GM12892 (cell line): ENCODE measurements at regions not wholly inside any gene's neighbourhood (a gene's known extent, or its start where the extent isn't known, plus 50 kb on each side); places are given as distances from the start of the nearest gene placed in this dataset.
"Not testable (repeated sequence)": the region's sequence is repeated elsewhere in the genome, so short reads cannot be mapped to it uniquely, and the experiment has no call there.

ENCODE experiments used
- DNase-seq: peaks from one replicate; pipeline ENCODE4 v3.0.0; 2011; ENCODE audit not compliant: insufficient read length
- FAIRE-seq: peaks from 2 replicates; lab custom pipeline; 2011; peaks lifted over from hg19 to GRCh38; lab: Jason Lieb, UNC
- POLR2A ChIP-seq: IDR thresholded peaks from 2 replicates; pipeline ENCODE4 v1.6.1; 2011; ENCODE audit warnings: low read depth, low read length, control low read depth
- POLR2AphosphoS5 ChIP-seq: IDR thresholded peaks from 2 replicates; pipeline ENCODE4 v1.6.1; 2011; ENCODE audit warnings: low read depth, low read length, control low read depth
- TAF1 ChIP-seq: IDR thresholded peaks from 2 replicates; pipeline ENCODE4 v1.6.1; 2011; ENCODE audit warnings: low read depth, mild to moderate bottlenecking, control low read depth, low read length, borderline replicate concordance

DNA sequence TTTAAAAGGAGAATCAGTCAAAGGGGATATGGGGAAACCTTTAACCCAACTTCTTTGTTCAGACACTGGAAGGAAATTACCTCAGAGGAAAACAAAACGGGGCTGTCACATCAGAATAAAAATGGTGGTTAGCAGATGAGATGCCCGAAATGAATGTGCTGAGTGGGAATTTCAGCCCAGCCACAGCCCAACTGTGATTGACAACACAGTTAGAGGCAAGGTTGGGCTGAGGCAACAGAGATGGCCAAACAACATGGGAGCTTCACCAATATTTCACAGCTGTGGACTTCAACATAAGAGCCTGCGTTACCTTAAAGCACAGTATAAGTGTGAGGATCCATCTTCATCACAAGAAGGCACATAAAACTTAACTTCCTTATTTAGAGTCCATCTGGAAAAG is 133.5 kb upstream of the PTPRZ1 start:
- FAIRE-seq = no peak
- TF ChIP-seq POLR2A (no peak), TAF1 (no peak), POLR2AphosphoS5 (no peak)
- no peak for DNase-seq

DNA sequence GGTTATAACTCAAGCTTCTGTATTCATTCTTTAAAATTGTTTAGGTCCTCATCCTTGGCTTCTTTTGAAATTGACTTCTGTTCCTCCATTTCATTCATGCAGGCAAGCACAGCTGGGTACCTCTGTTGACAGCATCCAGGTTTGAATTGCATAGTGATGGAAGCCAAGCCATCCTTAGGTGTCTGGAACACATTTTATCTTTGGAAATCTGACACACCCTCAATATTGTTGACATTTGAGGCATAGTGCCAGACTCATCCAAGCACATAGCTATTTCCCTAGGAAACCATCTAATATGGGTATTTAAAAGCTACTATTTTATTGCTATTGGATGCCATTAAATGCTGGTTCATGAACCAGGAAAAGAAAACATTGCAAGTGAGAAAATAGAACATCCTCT is 142.1 kb upstream of the PTPRZ1 start:
- FAIRE-seq = no peak
- TF ChIP-seq TAF1 (no peak), POLR2AphosphoS5 (no peak), POLR2A (no peak)
- DNase-seq = no peak

DNA sequence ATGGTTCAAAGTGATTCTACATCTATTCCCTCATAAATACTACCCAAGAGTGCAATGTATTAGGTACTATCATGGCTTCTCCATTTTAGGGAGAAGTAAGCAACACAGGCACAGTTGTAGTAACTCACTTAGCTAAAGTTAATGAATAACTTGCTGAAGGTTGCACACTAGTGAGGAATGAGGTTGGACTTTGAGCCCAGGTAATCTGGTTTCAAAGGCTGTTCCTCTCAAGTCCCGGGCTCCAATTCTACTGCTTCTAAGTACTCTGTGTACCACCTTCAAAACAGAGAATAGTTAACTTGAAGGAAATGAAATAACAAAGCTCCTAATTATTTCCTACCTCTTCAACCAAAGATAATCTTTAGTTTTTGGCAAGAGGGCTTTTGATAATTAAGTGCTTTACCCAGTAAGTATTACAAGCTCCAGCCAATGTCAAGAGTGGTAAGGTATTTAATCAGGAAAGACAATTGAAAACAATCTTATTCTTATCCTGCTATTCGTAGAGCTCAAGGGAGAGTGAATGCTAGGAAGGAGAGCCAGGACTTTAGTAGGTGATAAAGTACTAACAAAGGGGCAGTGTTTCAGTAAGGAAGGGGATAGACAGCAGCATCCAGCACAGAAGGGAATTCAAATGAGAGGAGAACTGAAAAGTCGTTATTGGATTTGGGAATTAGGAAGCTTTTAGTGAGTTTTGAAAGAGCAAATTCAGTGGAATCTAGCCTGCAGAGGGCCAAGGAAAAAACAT is 158.2 kb upstream of the PTPRZ1 start:
- FAIRE-seq = no peak
- no peak for DNase-seq
- TF ChIP-seq POLR2AphosphoS5 (no peak), TAF1 (no peak), POLR2A (no peak)

DNA sequence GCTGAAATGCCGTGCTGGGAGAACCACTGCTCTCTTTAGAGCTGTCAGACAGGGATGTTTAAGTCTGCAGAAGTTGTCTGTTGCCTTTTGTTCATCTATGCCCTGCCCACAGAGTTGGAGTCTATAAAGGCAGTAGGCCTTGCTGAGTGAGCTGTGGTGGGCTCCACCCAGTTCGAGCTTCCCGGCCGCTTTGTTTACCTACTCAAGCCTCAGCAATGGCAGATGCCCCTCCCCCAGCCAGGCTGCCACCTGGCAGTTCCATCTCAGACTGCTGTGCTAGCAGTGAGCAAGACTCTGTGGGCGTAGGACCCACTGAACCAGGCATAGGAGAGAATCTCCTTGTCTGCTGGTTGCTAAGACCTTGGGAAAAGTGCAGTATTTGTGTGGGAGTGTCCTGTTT is 160.0 kb upstream of the PTPRZ1 start:
- not testable (repeated sequence) for FAIRE-seq, DNase-seq

DNA sequence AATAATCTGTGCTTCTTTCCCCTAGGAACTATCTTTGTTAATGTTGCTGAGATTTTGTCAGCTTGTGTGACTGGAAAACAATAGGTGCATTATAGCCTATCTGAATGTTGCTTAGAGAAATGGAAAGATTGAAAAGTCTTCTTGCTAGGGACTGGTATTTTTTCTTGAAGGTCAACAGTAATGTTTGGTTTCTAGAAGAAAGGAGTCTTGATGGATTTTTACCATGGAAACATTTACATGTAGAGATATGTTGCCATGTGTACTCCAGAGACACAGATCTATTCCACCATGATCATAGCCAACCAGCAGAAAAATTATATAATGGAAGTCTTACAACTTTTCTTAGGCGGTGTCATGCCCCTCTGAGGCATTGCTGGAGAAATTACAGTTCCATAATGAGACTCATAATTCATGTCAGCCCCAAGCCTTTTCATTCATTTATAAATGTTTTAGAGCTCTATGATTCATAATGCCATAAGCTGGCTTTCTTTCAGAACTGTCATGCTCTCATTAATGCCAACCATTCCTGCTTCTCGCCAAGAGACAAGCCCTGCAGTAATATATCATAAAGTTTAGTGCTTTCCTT is 175.1 kb upstream of the PTPRZ1 start:
- DNase-seq = no peak
- no peak for TF ChIP-seq POLR2A
- TF ChIP-seq POLR2AphosphoS5 = no peak
- no peak for TF ChIP-seq TAF1
- no peak for FAIRE-seq

DNA sequence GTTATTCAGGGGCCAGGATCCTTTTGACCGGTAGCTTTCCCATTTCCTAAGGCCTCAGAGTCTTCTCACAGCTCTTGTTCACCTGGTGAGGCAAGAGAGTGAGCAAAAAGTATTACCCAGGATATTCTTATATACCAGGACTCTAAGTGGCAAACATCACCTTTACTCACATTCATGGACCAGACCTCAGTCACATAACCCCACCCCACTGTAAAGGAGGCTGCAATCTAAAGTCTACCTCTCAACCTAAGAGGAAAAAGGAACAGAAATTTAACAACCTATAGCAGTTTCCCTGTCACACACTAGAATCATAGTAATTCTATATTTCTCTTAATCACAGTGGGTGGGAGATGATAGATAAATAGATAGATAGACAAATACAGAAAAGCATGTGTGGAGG is 176.0 kb upstream of the PTPRZ1 start:
- TF ChIP-seq POLR2AphosphoS5 = no peak
- no peak for TF ChIP-seq POLR2A
- TF ChIP-seq TAF1 = no peak
- DNase-seq = no peak
- no peak for FAIRE-seq

DNA sequence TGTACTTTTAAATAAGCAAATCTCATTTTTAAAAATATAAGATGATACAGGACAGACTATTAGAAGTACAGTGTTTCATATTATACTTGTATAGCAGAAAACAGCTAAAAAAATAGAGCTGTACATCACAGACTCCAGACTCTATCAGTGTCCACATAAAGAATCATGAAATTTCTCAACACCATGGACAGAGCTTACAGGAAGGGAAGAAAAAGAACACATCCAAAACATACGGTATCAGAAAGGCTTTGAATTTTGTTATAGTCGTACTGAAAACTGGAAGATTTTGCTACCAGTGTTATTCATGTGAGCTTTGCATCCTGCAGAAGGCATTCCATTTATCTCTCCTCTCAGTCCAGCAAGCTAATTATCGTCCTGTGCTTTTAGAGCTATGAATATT is 183.2 kb upstream of the PTPRZ1 start:
- FAIRE-seq = no peak
- no peak for TF ChIP-seq TAF1
- DNase-seq = no peak

DNA sequence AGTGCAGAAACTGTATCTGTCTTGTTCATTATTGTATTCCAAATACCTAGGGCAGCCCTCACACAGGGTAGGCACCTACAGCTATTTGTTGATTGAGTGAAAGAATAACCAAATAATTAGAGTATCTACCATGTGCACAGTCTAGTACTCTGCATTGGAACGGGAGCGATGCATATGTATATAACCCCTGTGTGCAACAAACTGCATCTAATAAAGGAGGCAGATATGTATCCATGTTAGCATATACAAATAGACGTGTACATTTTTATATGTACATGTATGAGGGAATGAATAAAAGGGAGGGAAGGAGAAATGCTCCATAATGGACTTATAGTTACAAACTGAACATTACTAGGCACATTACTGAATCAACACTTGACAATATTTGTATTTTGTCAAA is 191.3 kb upstream of the PTPRZ1 start:
- DNase-seq (no peak), FAIRE-seq (no peak)
- TF ChIP-seq TAF1 (no peak), POLR2A (no peak), POLR2AphosphoS5 (no peak)

DNA sequence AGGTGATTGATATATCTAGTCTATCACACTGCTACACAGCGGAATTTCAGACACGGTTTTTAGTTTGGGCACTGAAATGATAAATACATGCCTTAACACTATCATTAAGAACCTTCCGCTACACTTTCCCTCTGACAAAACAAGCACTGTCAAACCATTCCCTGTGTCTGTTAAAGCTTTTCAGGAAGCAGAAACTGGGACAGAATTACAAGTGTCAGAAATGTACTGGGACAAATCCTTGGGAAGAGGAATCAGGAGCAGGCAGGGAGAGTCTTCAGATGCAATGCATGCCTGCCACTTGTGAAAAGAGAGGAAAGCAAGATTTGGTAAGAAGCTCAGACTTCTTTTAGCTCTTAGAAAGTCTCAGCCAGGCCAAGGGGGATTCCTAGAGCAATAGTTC is 196.8 kb upstream of the PTPRZ1 start:
- TF ChIP-seq POLR2A (no peak), POLR2AphosphoS5 (no peak), TAF1 (no peak)
- FAIRE-seq = no peak

DNA sequence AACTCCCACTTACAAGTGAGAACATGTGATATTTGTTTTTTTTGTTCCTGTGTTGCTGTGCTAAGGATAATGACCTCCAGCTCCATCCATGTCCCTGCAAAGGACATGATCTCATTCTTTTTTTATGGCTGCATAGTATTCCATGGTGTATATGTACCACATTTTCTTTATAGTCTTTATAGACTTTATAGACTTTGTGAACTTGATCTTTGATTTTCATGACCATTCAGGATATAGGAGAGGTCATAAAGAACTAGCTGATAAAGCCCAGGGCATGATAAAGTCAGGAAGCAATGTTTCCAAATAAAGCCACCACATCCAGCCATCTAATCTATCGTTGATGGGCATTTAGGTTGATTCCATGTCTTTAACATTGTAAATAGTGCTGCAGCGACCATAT is 198.5 kb upstream of the PTPRZ1 start:
- DNase-seq, FAIRE-seq: not testable (repeated sequence)

More for the DNA sequence above, 196.8 kb upstream of the PTPRZ1 start:
- no peak for DNase-seq

DNA sequence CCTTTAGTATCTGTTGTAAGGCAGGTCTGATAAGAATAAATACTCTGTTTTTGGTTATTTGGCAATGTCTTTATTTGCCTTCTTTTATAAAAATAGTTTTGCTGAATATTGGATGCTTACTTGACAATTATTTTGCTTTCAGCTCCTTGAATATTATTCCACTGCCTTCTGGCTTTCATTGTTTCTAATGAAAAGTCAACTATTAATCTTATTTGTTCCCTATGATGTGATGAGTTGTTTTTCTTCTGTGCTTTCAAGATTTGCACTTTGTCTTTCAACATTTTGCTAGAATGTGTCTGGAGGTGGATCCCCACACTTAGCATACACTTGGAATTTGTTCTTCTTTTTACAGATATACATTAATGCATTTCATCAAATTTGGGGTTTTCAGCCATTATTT is 203.8 kb upstream of the PTPRZ1 start:
- TF ChIP-seq POLR2A (no peak), POLR2AphosphoS5 (no peak), TAF1 (no peak)
- DNase-seq (no peak), FAIRE-seq (no peak)

DNA sequence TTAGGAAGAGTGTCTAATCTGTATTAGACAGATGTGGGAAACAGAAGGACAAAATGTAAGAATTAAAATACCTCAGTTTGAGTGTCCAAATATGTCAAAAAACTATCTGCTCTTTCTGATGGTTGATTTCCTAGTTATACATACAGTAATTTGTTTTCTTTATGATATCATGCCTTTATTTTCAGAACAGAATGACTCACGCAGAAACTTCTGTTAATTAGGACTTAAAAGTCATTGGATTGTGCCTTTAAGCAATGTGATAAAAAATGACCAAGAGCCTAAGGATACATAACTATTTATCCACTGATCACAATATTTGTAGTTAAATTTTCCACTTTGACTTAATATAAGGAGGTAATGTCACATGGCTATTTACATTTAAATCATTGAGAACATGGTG is 206.7 kb upstream of the PTPRZ1 start:
- TF ChIP-seq POLR2A (no peak), TAF1 (no peak), POLR2AphosphoS5 (no peak)
- FAIRE-seq = no peak
- DNase-seq = no peak

DNA sequence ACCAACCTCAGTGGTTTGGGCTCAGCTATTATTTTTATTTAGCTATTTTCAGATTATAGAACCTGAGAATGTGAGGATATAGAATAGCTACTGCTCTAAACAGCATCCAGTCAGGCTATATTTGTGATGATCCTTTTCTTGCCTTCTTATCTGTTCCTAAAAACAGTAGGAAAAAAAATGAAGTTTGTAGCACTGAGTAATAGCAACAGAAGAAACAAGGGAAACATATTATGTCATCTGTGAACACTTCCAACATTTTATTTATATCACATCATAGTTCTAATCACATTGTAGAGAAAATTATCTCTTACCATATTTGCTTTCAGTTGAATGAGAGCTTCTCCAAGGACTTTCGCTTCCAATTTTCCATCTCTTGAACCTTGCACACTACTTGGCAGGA is 229.6 kb upstream of the PTPRZ1 start:
- DNase-seq (no peak), FAIRE-seq (no peak)
- TF ChIP-seq POLR2A (no peak), TAF1 (no peak), POLR2AphosphoS5 (no peak)

DNA sequence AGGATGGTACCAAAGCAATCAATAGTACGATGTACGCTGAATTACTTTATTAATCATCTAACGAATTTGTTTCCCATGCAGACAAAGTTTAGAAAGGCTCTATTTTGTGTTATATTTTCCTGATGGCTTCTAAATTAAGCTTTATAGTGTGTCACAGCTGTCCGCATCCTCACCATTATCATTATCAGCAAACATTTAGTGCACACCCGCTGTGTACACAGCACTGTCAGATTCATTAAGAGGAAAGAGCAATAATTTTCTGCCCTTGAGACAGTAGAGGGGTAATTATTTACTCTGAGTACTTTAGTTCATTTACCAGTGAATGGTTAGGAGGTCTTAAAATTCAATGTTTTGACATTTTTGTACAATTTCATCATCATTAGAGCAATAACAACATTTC is 233.3 kb upstream of the PTPRZ1 start:
- DNase-seq (no peak), FAIRE-seq (no peak)
- TF ChIP-seq POLR2A (no peak), TAF1 (no peak), POLR2AphosphoS5 (no peak)
